ENCODE measurements at regions not wholly inside any gene's neighbourhood (a gene's known extent, or its start where the extent isn't known, plus 50 kb on each side); places are given as distances from the start of the nearest gene placed in this dataset.

GRCh38 chr10:8586504-8586903 lies 532.0 kb downstream of the GATA3 start:
- TF ChIP-seq EZH2 (IDR thresholded peaks at IDR 0.05; ENCODE audit: borderline replicate concordance) (no peak), CTCF (IDR thresholded peaks at IDR 0.05; ENCODE audit: poor library complexity) (no peak)
